HG02759 (cell line): ENCODE measurements at regions not wholly inside any gene's neighbourhood (a gene's known extent, or its start where the extent isn't known, plus 50 kb on each side); places are given as distances from the start of the nearest gene placed in this dataset.

Source experiments
- ATAC-seq: cut with Tn5 transposase; IDR thresholded peaks from one replicate; pipeline ENCODE4 v1.9.1; 2021; ENCODE audit warnings: mild to moderate bottlenecking, moderate library complexity; ENCODE audit not compliant: unreplicated experiment

- ATAC-seq = no peak
Measured at GRCh38 chr5:2196989-2197619, 314.4 kb upstream of the IRX4 start.

- no peak for ATAC-seq
Measured at GRCh38 chr5:2196416-2196815, 313.7 kb upstream of the IRX4 start.

GRCh38 chr5:2194949-2195348, 312.2 kb upstream of the IRX4 start:
- ATAC-seq = no peak

- ATAC-seq = no peak
Measured at GRCh38 chr5:2194236-2194555, 311.5 kb upstream of the IRX4 start.

GRCh38 chr5:2193542-2194235, 311.0 kb upstream of the IRX4 start:
- no peak for ATAC-seq

- no peak for ATAC-seq
Measured at GRCh38 chr5:2193142-2193541, 310.4 kb upstream of the IRX4 start.

GRCh38 chr5:2192496-2192895, 309.8 kb upstream of the IRX4 start:
- ATAC-seq = no peak

GRCh38 chr5:2191972-2192371, 309.2 kb upstream of the IRX4 start:
- no peak for ATAC-seq

GRCh38 chr5:2190549-2190948, 307.8 kb upstream of the IRX4 start:
- no peak for ATAC-seq

- ATAC-seq = no peak
Measured at GRCh38 chr5:2188661-2189060, 305.9 kb upstream of the IRX4 start.

GRCh38 chr5:2188137-2188536, 305.4 kb upstream of the IRX4 start:
- ATAC-seq = no peak

- no peak for ATAC-seq
Measured at GRCh38 chr5:2187687-2188086, 305.0 kb upstream of the IRX4 start.

GRCh38 chr5:2187156-2187555, 304.4 kb upstream of the IRX4 start:
- no peak for ATAC-seq

- ATAC-seq = no peak
Measured at GRCh38 chr5:2186472-2187015, 303.8 kb upstream of the IRX4 start.

- no peak for ATAC-seq
Measured at GRCh38 chr5:2185646-2186471, 303.1 kb upstream of the IRX4 start.

- no peak for ATAC-seq
Measured at GRCh38 chr5:2184563-2185540, 302.1 kb upstream of the IRX4 start.

GRCh38 chr5:2184026-2184366, 301.3 kb upstream of the IRX4 start:
- ATAC-seq = no peak

GRCh38 chr5:2183154-2184025, 300.7 kb upstream of the IRX4 start:
- no peak for ATAC-seq

- no peak for ATAC-seq
Measured at GRCh38 chr5:2182020-2182419, 299.3 kb upstream of the IRX4 start.

- ATAC-seq = no peak
Measured at GRCh38 chr5:2181557-2181956, 298.8 kb upstream of the IRX4 start.
